HPDE6-E6E7 (cell line): ENCODE measurements at regions not wholly inside any gene's neighbourhood (a gene's known extent, or its start where the extent isn't known, plus 50 kb on each side); places are given as distances from the start of the nearest gene placed in this dataset.
"Not testable (repeated sequence)": the region's sequence is repeated elsewhere in the genome, so short reads cannot be mapped to it uniquely, and the experiment has no call there.

Source experiments
- DNase-seq: peaks from one replicate; pipeline ENCODE4 v3.0.0; 2011; ENCODE audit warnings: missing footprints; ENCODE audit errors: extremely low spot score

DNA sequence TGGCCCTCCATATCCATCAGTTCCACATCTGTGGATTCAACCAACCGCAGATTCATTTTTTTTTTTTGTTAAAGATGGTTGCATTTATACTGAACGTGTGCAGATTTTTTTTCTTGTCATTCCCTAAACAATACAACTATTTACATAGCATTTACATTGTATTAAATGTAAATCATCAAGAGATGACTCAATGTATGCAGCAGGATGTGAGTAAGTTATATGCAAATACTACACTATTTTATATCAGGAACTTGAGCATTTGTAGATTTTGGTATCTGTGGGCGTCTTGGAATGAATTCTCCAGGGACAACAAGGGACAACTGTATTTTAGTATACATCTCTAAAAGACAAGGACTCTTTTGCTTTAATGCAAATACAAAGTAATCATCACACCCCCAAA, 299.2 kb upstream of the ZNF608 start:
- DNase-seq = no peak

DNA sequence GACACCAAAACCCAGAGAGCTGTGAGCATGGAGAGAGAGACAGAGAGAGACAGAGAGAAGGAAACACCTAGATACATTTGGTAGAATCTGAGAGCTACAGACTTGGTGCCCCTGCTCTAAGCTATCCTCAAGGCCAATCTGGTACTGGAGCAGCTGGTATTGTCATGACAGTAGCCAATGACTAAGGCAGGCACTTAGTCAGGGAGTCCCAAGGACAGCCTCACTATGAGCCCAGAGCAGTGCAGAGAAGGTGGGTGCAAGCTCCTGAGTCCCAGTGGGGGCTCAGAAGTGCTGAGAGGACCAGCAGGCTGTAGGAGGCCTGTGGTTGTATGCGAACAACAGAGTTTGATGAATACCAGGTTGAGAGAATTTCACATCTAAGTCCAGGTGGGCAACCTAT, 300.4 kb upstream of the ZNF608 start:
- no peak for DNase-seq

DNA sequence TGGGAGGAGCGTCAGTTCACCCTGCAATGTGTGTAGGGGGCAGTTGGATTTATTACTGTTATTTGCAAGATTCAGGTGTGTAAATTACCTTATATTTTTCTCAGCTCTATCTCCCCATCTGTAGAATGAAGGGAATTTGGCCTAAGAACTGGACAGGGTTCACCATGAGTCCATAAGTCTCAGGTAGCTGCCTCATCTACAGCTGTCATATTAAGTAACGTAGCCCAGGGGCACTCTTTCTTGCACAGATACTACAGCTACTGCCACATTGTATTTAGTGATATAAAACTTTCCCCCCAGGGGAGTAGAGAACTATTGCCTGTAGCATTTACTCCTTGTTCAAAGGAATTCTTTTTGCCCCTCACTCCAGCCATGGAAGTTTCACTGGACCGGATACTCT, 301.4 kb upstream of the ZNF608 start:
- no peak for DNase-seq

DNA sequence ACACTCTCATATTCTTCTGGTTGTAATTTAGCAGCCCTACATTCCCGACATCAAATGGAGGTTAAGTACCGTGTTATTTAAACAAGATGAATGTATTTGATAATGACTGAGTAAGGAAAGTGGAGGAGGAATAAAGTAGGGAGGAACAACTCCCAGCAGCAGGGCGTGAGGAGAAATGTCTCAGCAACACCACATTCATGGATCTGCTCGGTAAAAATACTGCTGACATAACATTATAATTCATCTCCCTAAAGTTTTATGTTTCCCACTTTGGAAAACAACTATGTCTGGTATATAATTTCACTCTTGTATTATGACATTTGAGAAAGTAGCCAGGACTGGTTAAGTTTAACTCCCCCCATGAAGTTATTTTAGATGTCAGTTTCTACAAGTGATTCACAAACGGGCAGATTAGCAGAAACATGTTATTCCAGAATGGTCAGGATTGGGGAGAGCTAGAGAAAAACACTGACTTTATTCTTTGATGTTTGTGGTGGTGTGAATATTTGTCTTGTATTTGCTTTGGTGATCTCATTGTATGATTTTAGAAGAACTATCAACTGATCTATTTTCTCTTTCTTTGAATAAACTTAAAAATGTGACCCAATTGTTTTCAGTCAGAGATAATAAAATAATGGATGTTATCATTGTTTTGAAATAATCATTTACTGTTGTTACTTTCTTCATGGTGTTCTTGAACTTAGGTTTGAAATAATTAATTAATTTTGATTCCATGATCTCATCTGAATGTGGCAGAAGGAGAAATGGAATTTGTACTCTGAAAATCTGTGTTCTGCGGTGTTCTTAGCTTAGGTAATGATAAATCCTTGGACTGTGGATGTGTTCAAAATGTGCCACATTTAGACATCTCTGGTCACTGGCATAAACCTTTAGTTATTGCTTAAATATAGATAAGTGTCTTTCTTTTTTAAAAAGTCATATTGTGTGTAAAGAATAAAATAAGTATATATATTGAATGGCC, 303.6 kb upstream of the ZNF608 start:
- no peak for DNase-seq

DNA sequence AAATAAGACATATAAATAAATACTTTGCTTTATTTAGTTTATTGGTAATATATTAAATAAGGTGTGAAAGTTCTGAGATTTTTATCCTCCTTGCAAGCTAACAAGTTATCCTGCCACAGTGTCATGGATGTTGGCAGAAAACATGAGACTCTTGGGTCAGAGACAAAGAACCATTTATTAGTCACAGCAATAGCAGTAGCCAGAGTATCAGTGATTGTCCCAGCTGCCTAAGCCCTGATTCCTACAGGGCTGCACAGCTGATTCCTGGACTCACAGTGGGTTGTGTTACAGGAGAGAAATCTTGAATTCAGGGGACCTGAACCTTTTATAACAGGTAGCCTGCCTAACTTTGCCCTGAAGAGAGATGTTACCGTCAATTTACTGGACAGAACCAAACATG, 304.5 kb upstream of the ZNF608 start:
- DNase-seq = no peak

DNA sequence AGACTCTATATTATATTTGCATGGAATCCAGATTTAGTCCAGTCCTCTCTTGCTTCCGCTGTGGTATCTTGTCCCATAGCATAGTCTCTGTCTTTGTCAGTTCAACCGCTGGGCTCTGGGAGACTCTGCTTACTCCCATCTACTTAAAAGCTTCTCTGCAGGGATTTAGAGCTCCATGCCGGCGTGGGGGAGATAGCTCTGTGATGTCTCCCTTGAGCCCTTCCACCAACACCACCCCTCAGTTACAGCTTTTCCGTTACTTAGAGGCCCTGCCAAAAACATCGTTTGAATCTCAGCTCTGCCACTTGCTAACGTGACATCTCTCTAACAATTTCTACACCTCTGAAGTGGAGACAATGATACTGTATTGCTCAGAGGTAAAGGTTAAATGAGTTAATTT, 306.1 kb upstream of the ZNF608 start:
- DNase-seq = no peak

DNA sequence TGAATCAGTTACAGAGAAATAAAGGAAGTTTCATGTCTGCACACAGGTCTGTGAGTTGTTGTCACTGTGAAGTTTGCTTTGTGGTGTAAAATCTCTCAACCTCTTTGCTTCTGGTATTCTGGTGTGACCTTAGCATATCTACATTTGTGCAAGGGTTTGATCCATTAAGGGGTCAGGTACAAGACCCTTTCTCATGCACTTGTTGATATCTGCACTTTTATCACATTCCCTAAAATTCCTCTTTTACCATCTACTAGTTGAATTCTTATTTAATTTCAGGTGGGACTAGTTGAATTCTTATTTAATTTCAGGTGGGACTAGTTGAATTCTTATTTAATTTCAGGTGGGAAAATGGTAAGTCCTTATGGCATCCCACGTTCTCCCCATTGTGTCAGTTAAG, 306.7 kb upstream of the ZNF608 start:
- no peak for DNase-seq

DNA sequence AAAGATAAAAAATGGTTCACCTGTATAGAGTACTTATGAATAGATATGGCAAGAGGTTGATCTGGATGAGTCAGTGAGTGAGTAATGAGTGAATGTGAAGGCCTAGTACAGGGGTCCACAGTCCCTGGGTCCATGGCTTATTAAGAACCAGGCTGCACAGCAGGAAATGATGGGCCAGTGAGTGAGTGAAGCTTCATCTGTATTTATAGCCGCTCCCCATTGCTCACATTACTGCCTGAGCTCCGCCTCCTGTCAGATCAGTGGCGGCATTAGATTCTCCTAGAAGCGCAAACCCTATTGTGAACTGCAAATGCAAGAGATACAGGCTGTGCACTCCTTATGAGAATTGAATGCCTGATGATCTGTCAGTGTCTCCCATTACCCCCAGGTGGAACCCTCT, 307.7 kb upstream of the ZNF608 start:
- DNase-seq = peak; percentile 37

DNA sequence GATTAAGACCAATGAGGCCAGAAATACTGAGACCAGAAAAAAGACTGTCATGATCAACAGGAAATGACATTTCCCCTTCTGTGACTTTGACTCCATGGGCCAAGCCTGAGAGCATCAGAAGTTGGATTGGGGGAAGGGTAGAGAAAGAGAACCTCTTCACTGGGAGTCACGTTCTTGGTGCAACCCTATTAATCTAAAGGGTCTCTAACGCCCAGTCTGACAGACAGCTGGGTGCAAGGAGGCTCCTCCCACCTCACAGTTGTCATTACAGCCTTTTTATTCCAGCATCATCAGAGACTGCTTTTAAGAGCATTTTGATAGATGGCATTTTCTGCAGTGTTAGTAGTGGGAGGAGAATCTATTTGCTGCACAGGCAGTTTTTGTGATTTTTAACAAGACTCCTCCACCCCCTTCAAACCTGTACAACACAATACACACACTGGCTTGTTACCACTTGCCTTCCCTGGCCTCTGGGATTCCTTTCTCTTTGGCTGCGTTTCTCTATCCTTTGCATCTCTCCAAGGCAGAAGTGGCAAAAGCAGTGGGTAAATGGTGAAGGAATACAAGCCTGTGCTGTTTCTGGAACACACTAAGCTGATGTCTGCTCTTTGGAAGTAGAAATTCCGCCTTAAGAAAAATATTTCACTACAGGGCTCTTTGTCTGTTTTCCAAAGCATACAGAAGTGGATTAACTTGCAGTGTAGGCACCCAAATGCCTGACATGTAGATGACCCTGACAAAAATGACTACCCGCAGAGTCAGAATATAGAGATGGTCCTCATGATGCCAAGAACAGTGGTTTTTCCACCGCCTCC, 310.4 kb upstream of the ZNF608 start:
- DNase-seq = no peak

DNA sequence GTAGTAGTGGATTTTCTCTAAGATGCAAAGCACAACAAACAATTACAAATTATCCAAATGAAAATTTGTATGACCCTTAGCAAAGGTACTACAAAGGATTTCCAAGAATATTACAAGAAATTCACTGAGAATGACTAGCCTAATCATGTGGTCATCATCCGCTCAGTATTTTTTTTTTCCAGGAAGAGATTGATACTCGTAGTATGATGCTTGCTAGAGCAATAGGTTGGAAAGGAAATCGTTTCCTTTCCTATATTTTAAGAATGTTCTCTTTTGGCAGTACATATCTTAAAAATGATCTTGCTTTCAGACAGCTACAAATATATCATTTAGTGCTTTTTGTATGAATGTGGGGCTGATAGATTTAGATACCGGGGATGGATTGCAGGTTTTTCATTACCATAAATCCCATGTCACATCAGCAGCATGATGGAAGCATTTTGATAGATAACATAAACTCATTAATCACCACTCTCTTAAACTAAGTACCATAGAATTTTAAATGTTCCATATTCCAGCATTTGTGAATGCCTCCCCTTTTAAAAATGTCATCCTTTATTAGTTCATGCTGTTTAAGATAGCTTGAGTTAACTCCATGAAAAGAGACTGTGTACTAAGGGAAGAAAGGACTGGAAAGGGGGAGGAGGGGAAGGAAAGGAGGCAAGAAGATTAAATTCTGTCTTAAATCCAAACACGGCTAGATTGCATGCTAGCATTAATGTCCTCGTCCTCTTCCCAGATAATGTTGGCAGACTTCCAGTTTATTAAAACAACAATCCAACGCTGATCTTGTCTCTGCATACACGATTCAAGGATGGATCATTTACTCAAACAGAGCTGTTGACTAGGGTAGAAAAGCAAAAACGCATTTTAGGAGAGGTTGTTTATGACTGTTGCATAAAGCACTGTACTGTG, 311.7 kb upstream of the ZNF608 start:
- DNase-seq = no peak

DNA sequence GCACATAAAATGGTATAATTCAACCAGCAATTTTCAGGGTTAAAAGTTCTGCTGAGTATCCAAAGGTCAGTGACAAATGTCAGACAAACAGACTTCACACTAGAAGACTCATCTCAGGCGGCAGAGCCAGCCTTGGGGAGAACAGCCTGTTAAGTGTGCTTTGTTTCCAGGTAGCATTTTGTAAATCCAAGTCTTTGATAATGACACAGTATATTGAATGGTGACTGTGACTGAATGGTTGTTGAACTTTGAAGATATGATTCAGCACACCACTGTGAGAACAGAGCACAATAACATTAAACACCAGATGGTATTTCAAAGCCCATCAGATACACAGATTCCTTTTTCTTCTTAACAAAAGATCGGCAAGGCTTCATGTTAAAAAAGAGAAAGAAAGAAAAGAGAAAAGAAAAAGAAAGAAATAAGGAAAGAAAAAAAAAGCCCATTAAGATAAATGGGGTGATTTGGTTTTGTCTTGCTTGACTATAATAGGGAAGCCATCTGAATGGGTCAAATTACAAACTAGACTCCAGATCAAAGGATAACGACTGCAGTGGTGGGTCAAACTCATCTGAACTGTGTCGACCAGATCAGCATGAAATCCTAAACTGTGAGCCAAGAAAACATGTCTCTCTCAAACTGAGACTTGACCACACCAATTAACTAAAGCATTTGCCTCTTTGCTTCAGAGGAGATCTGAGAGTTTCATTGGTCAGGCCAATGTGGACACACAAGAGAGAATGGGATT, 313.0 kb upstream of the ZNF608 start:
- no peak for DNase-seq

DNA sequence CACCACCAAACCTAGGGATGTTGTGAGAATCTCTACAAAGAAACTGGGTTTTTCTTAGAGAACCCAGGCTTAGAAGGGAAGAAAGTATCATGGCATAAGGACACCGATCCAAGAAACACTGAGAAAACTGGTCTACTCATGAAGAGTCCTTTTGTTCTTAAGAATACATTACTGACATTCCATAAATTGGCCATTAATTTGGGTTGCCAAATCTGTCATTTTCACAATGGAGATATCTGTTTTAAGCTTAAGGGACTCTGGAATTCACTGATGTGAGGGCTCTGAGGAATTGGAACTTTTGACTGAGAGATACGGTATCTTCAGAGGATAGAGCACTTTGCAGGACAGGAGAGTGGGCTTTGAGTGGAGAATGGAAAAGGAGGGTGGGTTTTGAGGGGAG, 315.3 kb upstream of the ZNF608 start:
- no peak for DNase-seq

DNA sequence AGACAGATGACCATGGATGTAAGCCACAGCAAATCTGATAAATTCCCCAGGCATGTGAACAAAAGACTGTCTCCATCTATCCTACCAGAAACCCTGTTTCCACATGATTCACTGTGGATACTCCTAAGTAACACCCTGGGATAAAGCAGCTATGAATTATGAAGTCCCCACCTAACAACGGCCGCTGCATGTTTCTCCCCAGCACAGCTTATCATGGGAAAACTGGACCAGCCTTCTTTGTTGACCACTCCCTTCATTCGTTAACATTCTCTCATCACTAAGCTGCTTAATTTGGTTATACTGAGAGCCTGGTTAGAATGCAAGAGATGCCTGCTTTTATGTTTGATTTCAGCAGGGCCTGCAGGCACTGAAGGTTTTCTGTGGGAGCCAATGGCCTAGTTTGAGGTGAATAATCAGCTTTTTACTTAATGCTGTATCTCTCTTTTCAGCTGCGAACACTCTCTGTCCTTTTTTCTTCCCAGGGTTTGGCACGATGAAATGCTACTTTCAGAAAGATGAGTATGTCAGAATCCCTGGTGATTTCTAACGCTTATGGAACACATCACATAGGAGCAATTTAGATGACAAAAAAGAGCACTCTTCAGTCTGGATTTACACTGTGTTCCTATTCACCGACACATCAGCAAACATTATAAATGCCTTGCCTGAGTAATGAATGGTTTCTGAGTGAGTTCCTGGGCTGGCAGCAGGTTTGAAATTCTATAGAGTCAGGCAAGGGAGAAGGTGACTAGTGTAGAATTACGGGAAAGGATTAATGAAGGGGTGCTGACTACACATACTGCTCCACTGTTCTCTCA, 318.4 kb upstream of the ZNF608 start:
- DNase-seq = no peak

DNA sequence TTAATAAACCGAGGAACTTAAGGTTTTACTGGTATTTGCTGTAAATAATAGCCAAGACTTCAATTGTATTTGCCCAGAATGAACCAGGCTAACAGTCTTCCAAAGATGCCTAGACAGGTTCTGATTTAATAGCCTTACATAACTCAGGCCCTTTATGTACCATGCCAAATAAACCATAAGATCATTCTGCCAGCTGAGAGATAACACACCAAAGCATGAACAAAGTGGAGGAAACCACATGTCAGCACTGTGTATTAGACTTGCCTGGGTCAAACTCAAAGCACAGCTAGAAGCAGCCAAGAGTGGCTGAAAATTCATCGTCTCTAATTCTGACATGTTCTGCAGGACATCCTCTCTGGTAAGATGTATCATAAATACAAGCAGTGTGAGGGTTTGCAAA, 319.3 kb upstream of the ZNF608 start:
- no peak for DNase-seq

DNA sequence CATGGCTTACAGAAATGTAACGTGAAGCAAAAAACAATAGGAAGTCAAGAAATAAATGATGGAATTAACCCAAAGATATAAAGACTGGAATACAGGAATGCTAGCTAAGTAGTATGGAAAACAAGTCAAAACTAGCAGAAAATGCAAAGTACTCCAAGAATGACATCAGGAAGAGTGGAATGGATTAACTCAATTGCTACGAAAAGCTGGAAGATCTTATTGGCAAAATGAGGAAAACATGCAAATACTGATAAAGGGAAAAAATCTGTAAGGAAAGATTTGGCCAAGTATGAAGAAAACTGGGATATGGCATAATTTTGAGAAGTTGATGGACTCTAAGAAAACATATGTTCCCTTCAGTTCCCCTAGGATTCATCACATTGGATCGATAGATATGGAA, 324.5 kb upstream of the ZNF608 start:
- no peak for DNase-seq

DNA sequence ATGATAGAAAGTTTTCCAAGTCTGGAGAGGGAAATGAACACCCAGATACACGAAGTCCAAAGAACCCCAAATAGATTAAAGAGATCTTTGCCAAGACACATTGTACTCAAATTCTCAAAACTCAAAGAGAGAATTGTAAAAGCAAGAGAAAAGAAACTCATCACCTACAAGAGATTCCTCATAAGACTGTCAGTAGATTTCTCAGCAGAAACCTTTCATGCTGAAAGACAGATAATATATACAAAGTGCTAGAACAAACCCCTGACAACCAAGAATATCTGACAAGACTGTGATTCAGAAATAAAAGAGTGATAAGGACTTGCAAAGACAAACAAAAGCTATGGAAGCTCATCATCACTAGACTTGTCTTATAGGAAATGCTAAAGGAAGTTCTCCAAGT, 326.7 kb upstream of the ZNF608 start:
- no peak for DNase-seq

DNA sequence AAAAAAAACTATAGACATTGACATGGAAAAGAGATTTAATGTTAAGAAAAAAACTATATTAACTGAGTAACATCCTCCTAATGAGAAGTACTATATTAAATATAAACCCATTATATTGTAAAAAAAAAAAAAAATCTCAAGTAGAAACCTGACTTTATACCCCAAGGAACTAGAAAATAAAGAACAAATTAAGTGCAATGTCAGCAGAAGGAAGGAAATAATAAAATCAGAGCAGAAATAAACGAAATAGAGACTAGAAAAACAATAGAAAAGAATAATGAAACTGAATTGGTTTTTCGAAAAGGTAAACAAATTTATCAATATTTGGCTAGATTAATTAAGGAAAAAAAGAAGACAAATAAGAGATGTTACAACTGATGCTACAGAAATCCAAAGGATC, 329.1 kb upstream of the ZNF608 start:
- DNase-seq = no peak

DNA sequence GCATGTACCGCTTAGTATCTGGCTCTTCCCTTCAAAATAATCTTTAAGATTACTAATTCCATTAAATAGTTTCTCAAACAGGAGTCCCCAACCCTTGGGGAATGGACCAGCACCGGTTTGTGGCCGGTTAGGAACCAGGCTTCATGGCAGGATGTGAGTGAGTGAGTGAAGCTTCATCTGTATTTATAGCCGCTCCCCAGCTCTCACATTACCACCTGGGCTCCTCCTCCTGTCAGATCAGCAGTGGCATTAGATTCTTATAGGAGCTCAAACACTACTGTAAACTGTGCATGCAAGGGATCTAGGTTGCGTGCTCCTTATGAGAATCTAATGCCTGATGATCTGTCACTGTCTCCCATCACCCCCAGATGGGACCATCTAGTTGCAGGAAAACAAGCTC, 332.6 kb upstream of the ZNF608 start:
- not testable (repeated sequence) for DNase-seq

DNA sequence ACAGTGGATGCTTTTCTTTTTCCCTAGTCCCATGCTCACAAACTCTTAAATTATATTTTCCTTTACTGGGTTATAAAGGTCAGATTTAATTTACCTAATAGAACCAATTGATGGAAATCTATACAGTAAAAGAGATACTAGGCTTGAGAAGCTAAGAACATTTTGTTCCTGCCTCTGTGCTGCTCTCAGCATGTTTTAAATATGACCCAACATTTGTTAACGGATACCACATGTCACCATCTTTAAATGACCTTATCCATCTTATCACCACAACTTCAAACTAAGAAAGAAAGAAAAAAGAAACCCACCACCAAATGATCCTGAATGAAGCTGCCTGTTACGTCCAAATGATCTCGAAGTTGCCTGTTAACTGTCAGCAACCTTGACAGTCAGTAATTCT, 334.7 kb upstream of the ZNF608 start:
- DNase-seq = no peak

DNA sequence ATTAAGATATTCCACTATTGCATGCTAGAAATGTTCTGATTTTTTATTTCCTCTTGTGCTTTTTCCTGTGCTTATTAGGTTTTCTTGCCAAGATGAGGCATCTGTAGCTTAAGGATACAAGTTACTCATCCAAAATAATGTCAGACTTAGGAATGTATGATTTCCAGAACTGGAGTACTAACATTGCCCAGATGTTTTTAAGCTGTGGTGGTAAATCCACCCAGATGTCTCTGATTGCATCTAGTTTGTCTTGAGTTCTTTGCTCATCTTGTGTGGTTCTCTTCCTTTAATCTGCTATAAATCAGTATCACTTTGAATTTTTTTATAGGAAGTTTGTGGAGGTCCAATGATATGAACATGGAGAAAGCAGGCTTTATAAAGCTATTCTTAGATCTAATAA, 337.5 kb upstream of the ZNF608 start:
- DNase-seq = no peak
